ENCODE measurements at regions not wholly inside any gene's neighbourhood (a gene's known extent, or its start where the extent isn't known, plus 50 kb on each side); places are given as distances from the start of the nearest gene placed in this dataset.

DNA sequence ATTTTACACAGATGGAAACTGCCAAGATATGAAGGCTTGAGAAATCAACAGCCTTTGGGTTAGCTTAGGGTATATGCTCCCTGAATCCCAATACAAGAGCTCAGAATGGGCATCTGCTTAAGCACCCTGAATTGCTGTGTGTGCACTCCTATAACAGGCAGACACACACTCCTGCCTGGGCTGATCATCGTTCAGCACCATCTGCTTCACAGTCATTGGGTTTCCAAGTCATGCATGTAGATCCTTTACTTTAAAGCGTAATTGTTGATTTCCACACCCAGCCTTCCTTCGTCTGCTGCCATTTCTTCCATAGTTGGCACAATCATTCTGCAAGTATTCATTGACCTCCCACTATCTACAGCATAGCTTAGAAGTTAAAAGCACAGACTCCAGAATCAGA lies 263.5 kb downstream of the CBLN4 start:
- TF ChIP-seq, protein P1, sequence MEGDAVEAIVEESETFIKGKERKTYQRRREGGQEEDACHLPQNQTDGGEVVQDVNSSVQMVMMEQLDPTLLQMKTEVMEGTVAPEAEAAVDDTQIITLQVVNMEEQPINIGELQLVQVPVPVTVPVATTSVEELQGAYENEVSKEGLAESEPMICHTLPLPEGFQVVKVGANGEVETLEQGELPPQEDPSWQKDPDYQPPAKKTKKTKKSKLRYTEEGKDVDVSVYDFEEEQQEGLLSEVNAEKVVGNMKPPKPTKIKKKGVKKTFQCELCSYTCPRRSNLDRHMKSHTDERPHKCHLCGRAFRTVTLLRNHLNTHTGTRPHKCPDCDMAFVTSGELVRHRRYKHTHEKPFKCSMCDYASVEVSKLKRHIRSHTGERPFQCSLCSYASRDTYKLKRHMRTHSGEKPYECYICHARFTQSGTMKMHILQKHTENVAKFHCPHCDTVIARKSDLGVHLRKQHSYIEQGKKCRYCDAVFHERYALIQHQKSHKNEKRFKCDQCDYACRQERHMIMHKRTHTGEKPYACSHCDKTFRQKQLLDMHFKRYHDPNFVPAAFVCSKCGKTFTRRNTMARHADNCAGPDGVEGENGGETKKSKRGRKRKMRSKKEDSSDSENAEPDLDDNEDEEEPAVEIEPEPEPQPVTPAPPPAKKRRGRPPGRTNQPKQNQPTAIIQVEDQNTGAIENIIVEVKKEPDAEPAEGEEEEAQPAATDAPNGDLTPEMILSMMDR (IDR thresholded peaks at IDR 0.05): no peak
- TF ChIP-seq EP300 (IDR thresholded peaks at IDR 0.05) (no peak), POLR2A (IDR thresholded peaks at IDR 0.05) (no peak)
- Histone ChIP-seq H3K36me3 (no peaks in the 10 kb centered on the region), H3K27me3 (no peaks in the 10 kb centered on the region), H3K4me1 (ENCODE audit: insufficient read depth) (peaks cover 6% of the 10 kb centered on the region), H3K9me3 (no peaks in the 10 kb centered on the region), H3K4me3 (no peak overlapping the region), H3K27ac (no peak overlapping the region)
- DNase-seq: no peak
- WGBS, 3 donors: 34 to 71% (median 43%) methylated on average over 3 of the region's 3 CpGs
- intact Hi-C loops (cut with DNase I): no loop called here

DNA sequence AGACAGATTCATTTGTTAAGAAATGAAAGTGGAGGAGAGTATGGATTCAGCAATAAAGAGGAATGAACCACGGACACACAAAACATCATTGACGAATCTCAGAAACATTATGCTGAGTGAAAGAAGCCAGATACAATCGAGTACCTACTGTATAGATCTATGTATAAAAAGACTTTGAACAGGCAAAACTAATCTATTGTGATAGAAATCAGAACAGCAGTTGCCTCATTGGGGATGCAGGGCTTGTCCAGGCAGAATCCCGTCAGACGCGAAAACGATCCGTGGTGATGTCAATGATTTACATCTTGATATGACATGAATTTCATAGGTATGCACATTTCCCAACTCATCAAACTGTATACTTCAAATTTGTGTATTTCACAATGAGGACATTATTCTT lies 265.2 kb downstream of the CBLN4 start:
- Histone ChIP-seq H3K9me3 (no peaks in the 10 kb centered on the region), H3K36me3 (no peaks in the 10 kb centered on the region), H3K4me1 (ENCODE audit: insufficient read depth) (peaks cover 6% of the 10 kb centered on the region), H3K27ac (no peak overlapping the region), H3K4me3 (no peak overlapping the region), H3K27me3 (no peaks in the 10 kb centered on the region)
- TF ChIP-seq, protein P1 (IDR thresholded peaks at IDR 0.05): no peak
- TF ChIP-seq EP300 (IDR thresholded peaks at IDR 0.05): no peak
- TF ChIP-seq POLR2A (IDR thresholded peaks at IDR 0.05): no peak
- DNase-seq: no peak
- WGBS, 3 donors: 90 to 93% (median 92%) methylated on average over 8 of the region's 8 CpGs
- intact Hi-C loops (cut with DNase I): no loop called here

DNA sequence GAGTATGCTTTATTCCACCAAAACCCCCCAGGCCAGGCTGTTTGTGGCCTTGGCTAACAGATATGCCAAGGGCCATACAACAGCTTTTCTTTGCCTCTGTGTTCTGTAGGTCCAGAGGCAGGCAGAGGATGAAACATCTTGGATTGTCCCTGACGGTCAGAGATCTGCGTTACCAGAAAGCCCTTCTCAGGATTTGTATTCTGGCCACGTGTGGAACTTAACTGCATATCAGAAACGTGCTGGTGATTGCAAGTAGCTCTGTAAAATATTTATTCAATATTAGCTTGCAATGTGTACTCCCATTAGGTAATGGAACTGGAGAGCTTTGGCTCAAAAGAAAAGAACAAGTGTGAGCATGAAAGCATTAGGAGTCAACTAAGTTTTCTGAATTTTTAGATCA lies 275.0 kb downstream of the CBLN4 start:
- Histone ChIP-seq H3K4me3 (no peak overlapping the region), H3K36me3 (no peaks in the 10 kb centered on the region), H3K4me1 (ENCODE audit: insufficient read depth) (no peaks in the 10 kb centered on the region), H3K9me3 (no peaks in the 10 kb centered on the region), H3K27ac (no peak overlapping the region), H3K27me3 (no peaks in the 10 kb centered on the region)
- 49 to 69% (median 55%) methylated on average over 4 of the region's 4 CpGs for WGBS, 3 donors
- intact Hi-C loops (cut with DNase I): no loop called here
- no peak for DNase-seq
- TF ChIP-seq POLR2A (IDR thresholded peaks at IDR 0.05) (no peak), EP300 (IDR thresholded peaks at IDR 0.05) (no peak)
- TF ChIP-seq, protein P1 (IDR thresholded peaks at IDR 0.05): no peak

DNA sequence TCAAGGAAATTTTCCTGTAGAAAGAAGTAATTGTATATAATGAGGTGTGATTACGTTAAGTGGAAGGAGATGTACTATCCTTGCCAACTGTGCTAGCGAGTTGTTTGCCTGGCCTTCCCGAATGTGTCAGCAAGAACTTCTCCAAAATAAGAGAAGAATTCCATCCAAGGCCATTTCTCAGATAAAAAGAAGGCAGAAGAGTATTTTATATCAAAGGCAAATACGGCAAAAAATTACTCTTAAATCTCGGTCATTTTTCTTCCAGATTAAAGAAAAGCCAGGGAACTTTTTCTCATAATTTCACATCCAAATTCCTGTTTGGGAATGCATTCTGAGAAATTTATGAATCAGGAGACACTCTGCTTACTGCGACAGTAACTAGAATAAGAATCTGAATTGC lies 290.6 kb downstream of the CBLN4 start:
- Histone ChIP-seq H3K27me3 (no peaks in the 10 kb centered on the region), H3K4me1 (ENCODE audit: insufficient read depth) (peaks cover 4% of the 10 kb centered on the region), H3K4me3 (no peak overlapping the region), H3K27ac (no peak overlapping the region), H3K36me3 (no peaks in the 10 kb centered on the region), H3K9me3 (no peaks in the 10 kb centered on the region)
- 5 to 11% (median 10%) methylated on average over 6 of the region's 6 CpGs for WGBS, 3 donors
- TF ChIP-seq EP300 (IDR thresholded peaks at IDR 0.05) (no peak), POLR2A (IDR thresholded peaks at IDR 0.05) (no peak)
- TF ChIP-seq, protein P1 (IDR thresholded peaks at IDR 0.05): no peak
- DNase-seq: peak in 1 of 5 donors; percentile 28
- intact Hi-C loops (cut with DNase I): no loop called here

DNA sequence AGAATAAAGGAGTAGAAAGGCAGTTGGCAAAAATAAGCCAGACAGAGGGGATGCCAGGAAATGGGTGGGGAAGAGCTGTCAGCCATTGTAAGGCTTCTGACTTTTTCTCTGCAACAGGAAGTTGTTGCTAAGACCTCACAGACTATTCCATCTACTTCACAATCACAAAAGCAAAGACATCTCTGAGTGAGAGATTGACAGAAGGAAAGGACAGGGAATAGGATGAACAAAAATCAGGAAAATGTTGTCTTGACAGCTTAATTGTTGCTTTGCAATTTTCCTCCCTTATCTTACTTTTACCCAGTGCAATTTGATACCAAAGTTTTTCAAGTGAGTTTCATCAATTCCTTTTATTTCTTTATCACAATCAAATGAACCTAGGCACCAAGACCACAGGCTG lies 291.2 kb downstream of the CBLN4 start:
- no peaks in the 10 kb centered on the region for H3K9me3 ChIP-seq
- TF ChIP-seq, protein P1 (IDR thresholded peaks at IDR 0.05): no peak
- TF ChIP-seq EP300 (IDR thresholded peaks at IDR 0.05): no peak
- no peak for TF ChIP-seq POLR2A (IDR thresholded peaks at IDR 0.05)
- no peak overlapping the region for H3K4me3 ChIP-seq
- no peaks in the 10 kb centered on the region for H3K27me3 ChIP-seq
- intact Hi-C loops (cut with DNase I): no loop called here
- H3K4me1 ChIP-seq (ENCODE audit: insufficient read depth): peaks cover 4% of the 10 kb centered on the region
- H3K27ac ChIP-seq: peak overlapping the region in 1 of 2 donors; percentile 35
- H3K36me3 ChIP-seq: no peaks in the 10 kb centered on the region
- DNase-seq: no peak
